Gastrocnemius medialis (tissue), 4 donors: ENCODE measurements at regions not wholly inside any gene's neighbourhood (a gene's known extent, or its start where the extent isn't known, plus 50 kb on each side); places are given as distances from the start of the nearest gene placed in this dataset.

Experiments
- ATAC-seq, 2 donors: fragments of 150-250 bp; one replicate each; pipeline ENCODE4 v1.9.1; 2016
- DNase-seq, 2 donors: peaks; one replicate each; pipeline ENCODE4 v3.0.0-alpha.2; 2019
- H3K27ac ChIP-seq, 4 donors: fragments of 200-600 bp; sonication (generic); 1 replicate in 1 of 4; 2 replicates in 3 of 4; pipeline ENCODE4 v1.5.1; 2016 to 2018; ENCODE audit warnings: mild to moderate bottlenecking in 2 of 4, moderate library complexity in 1 of 4
- H3K27me3 ChIP-seq, 3 donors: fragments of 200-600 bp; sonication (generic) in 2 of 3; 1 replicate in 1 of 3; 2 replicates in 2 of 3; pipeline versions ENCODE4 v1.5.1 to v1.6.0; 2016 to 2019; ENCODE audit warnings: mild to moderate bottlenecking in 1 of 3, moderate library complexity in 1 of 3
- H3K36me3 ChIP-seq, 2 donors: fragments of 200-600 bp; sonication (generic) in 1 of 2; one replicate each; pipeline ENCODE4 v1.5.1; 2017 to 2018
- H3K4me1 ChIP-seq, 2 donors: fragments of 200-600 bp; sonication (generic) in 1 of 2; one replicate each; pipeline ENCODE4 v1.5.1; 2016 to 2017; ENCODE audit warnings: mild to moderate bottlenecking in 2 of 2
- H3K4me3 ChIP-seq, 4 donors: fragments of 200-600 bp; sonication (generic) in 3 of 4; 1 replicate in 1 of 4; 2 replicates in 3 of 4; pipeline ENCODE4 v1.5.1; 2016 to 2019; ENCODE audit warnings: mild to moderate bottlenecking in 2 of 4
- H3K9me3 ChIP-seq, 3 donors: fragments of 200-600 bp; sonication (generic) in 2 of 3; 1 replicate in 1 of 3; 2 replicates in 2 of 3; pipeline ENCODE4 v1.5.1; 2016 to 2019
- POLR2A ChIP-seq, 2 donors: fragments of 450-650 bp; IDR thresholded peaks; one replicate each; pipeline ENCODE4 v1.6.1; 2017; ENCODE audit warnings: antibody characterized with exemption in 2 of 2, mild to moderate bottlenecking in 2 of 2, moderate library complexity in 2 of 2
- in situ Hi-C, 4 donors: fragments of 200-750 bp; cut with MboI; loops; one replicate each; pipeline versions ENCODE4 v1.15.0 to v1.8.0; 2017; ENCODE audit warnings: low sequenced_read_pairs in 4 of 4
- intact Hi-C: fragments of 100-400 bp; cut with DNase I; formaldehyde crosslinking; loops from one replicate; pipeline ENCODE4 v1.15.1; 2023; ENCODE audit warnings: low total_unique reads
- TF ChIP-seq, protein P1 (sequence below), 5 experiments: fragments of 450-650 bp in 3 of 5; fragments of 200-600 bp in 2 of 5; sonication (generic) in 2 of 5; IDR thresholded peaks in 4 of 5; conservative IDR thresholded peaks in 1 of 5; 1 replicate in 4 of 5; 2 replicates in 1 of 5; pipeline ENCODE4 v1.5.1; 2016 to 2019; ENCODE audit warnings: antibody characterized with exemption in 5 of 5, mild to moderate bottlenecking in 3 of 5, moderate library complexity in 3 of 5

GRCh38 chr6:66848244-66848953 is 1141.4 kb upstream of the EYS start:
- no peaks in the 10 kb centered on the region for H3K27me3 ChIP-seq
- TF ChIP-seq, protein P1, sequence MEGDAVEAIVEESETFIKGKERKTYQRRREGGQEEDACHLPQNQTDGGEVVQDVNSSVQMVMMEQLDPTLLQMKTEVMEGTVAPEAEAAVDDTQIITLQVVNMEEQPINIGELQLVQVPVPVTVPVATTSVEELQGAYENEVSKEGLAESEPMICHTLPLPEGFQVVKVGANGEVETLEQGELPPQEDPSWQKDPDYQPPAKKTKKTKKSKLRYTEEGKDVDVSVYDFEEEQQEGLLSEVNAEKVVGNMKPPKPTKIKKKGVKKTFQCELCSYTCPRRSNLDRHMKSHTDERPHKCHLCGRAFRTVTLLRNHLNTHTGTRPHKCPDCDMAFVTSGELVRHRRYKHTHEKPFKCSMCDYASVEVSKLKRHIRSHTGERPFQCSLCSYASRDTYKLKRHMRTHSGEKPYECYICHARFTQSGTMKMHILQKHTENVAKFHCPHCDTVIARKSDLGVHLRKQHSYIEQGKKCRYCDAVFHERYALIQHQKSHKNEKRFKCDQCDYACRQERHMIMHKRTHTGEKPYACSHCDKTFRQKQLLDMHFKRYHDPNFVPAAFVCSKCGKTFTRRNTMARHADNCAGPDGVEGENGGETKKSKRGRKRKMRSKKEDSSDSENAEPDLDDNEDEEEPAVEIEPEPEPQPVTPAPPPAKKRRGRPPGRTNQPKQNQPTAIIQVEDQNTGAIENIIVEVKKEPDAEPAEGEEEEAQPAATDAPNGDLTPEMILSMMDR (IDR thresholded peaks at IDR 0.05 in 4 of 5, conservative IDR thresholded peaks at IDR 0.05 in 1 of 5), result no peak
- no peak for TF ChIP-seq POLR2A (IDR thresholded peaks at IDR 0.05)
- H3K4me3 ChIP-seq, result no peak overlapping the region
- no peak for DNase-seq
- H3K9me3 ChIP-seq, result no peaks in the 10 kb centered on the region
- intact Hi-C loops (no loop called here), in situ Hi-C loops (no loop called here)
- H3K36me3 ChIP-seq, result no peaks in the 10 kb centered on the region
- no peak overlapping the region for H3K27ac ChIP-seq
- H3K4me1 ChIP-seq, result no peaks in the 10 kb centered on the region
- ATAC-seq, result no peak

GRCh38 chr6:66838764-66839163 is 1131.7 kb upstream of the EYS start:
- DNase-seq (no peak), ATAC-seq (no peak)
- Histone ChIP-seq H3K27me3 (no peaks in the 10 kb centered on the region), H3K36me3 (no peaks in the 10 kb centered on the region), H3K4me1 (no peaks in the 10 kb centered on the region), H3K27ac (no peak overlapping the region), H3K4me3 (no peak overlapping the region), H3K9me3 (no peaks in the 10 kb centered on the region)
- intact Hi-C loops (no loop called here), in situ Hi-C loops (no loop called here)
- no peak for TF ChIP-seq POLR2A (IDR thresholded peaks at IDR 0.05)
- TF ChIP-seq, protein P1 (IDR thresholded peaks at IDR 0.05 in 4 of 5, conservative IDR thresholded peaks at IDR 0.05 in 1 of 5), result no peak

DNA sequence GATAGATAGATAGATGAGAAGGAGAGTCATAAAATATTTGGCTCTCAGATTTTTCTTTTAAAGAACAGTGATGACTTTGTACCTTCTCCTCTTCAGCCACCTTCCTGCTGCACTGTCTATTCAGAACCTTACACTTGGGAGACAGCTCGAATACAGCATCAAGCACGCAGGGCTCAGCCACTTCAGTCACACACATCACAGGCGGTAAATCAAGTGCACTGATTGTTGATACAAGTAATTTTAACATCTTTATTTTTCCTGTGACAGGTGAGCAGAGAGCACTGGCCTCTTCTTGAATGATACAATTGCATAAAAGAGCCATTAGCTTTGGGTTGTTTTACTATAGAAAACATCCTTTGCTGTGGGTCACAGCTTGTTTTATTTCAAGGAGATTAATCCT is 1118.5 kb upstream of the EYS start:
- Histone ChIP-seq H3K27me3 (no peaks in the 10 kb centered on the region), H3K9me3 (no peaks in the 10 kb centered on the region), H3K27ac (no peak overlapping the region), H3K36me3 (no peaks in the 10 kb centered on the region), H3K4me1 (no peaks in the 10 kb centered on the region), H3K4me3 (no peak overlapping the region)
- intact Hi-C loops (no loop called here), in situ Hi-C loops (no loop called here)
- no peak for ATAC-seq
- no peak for DNase-seq
- TF ChIP-seq, protein P1 (IDR thresholded peaks at IDR 0.05 in 4 of 5, conservative IDR thresholded peaks at IDR 0.05 in 1 of 5), result no peak

GRCh38 chr6:66814156-66814555 is 1107.1 kb upstream of the EYS start:
- Histone ChIP-seq H3K4me1 (no peaks in the 10 kb centered on the region), H3K27ac (no peak overlapping the region), H3K27me3 (no peaks in the 10 kb centered on the region), H3K9me3 (no peaks in the 10 kb centered on the region), H3K4me3 (no peak overlapping the region), H3K36me3 (no peaks in the 10 kb centered on the region)
- intact Hi-C loops (no loop called here), in situ Hi-C loops (no loop called here)
- DNase-seq (no peak), ATAC-seq (no peak)
- no peak for TF ChIP-seq POLR2A (IDR thresholded peaks at IDR 0.05)
- TF ChIP-seq, protein P1 (IDR thresholded peaks at IDR 0.05 in 4 of 5, conservative IDR thresholded peaks at IDR 0.05 in 1 of 5), result no peak

GRCh38 chr6:66808771-66809170 is 1101.7 kb upstream of the EYS start:
- no peak for ATAC-seq
- Histone ChIP-seq H3K9me3 (no peaks in the 10 kb centered on the region), H3K27me3 (no peaks in the 10 kb centered on the region), H3K36me3 (no peaks in the 10 kb centered on the region), H3K4me3 (no peak overlapping the region), H3K4me1 (no peaks in the 10 kb centered on the region), H3K27ac (no peak overlapping the region)
- in situ Hi-C loops (no loop called here), intact Hi-C loops (no loop called here)
- no peak for DNase-seq
- TF ChIP-seq, protein P1 (IDR thresholded peaks at IDR 0.05 in 4 of 5, conservative IDR thresholded peaks at IDR 0.05 in 1 of 5), result no peak
- no peak for TF ChIP-seq POLR2A (IDR thresholded peaks at IDR 0.05)
